ENCODE measurements at regions not wholly inside any gene's neighbourhood (a gene's known extent, or its start where the extent isn't known, plus 50 kb on each side); places are given as distances from the start of the nearest gene placed in this dataset.

DNA sequence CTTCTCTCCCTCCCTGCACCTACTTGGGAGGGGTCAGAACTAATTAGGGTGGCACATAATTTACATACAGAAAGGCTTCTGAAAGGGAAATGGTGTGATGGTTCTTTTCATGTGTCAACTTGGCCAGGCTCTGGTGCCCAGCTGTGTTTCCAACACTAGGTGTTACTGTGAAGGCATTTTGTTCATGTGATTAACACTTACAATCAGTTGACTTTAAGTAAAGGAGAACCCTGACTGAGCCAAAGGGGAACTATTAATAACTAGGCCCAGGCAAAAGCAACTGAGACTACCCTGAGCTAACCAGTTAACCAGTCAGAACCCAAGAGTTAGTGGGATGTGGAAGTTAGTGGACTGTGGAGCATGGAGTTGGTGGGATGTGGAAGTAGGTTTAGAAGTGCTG is 114.9 kb downstream of the SEC16B start:
- H3K9ac ChIP-seq, result no peak overlapping the region
- H3K27me3 ChIP-seq, result no peaks in the 10 kb centered on the region
- H3K9me3 ChIP-seq (replicated peaks in 1 of 11), result peaks cover 0 to 14% (median 10%) of the 10 kb centered on the region in 11 experiments; a peak in 12 of 22 replicates
- no peak overlapping the region for H3K27ac ChIP-seq
- H3K4me1 ChIP-seq, result peaks cover 9 to 14% (median 11%) of the 10 kb centered on the region in 10 experiments
- no peak for TF ChIP-seq Cebpa-rat (IDR thresholded peaks at IDR 0.05)
- no peaks in the 10 kb centered on the region for H4K20me1 ChIP-seq
- no peaks in the 10 kb centered on the region for H3K36me3 ChIP-seq
- no peak overlapping the region for H3K4me2 ChIP-seq
- no peak overlapping the region for H3K4me3 ChIP-seq

DNA sequence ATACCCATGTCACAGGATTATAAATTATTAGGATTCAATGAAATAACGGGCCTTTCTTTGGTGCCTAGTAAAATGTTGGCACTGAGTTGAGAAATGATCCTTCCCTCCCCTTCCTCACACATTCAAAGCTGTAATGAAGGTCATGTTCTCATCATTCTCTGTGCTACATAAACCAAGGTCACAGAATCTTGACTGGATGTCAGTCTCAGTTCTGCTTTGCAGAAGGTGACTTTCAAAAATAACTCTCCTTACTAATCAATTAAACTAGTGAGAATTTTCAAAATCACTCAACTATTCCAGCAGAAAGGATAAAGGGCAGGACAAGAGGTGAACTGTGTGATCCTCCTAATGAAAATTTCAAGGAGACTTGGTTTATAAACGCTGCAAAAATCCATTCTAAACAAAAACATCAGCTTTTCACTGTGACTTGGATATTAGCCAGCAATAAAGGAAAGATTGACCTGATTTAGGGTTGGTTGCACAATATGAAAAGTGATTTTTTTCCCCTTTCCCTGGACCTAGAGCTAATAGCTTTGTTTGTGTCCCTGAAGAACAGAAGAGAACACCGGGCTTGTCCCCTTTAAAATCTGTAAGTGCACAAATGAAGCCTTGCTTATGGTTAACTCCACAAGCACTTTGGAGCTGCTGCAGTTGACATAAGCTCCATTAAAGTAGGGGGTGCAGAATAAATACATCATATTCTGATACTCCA is 120.1 kb downstream of the SEC16B start:
- H3K4me1 ChIP-seq, result no peaks in the 10 kb centered on the region
- no peak for TF ChIP-seq Cebpa-rat (IDR thresholded peaks at IDR 0.05)
- H3K4me3 ChIP-seq, result no peak overlapping the region
- no peaks in the 10 kb centered on the region for H3K27me3 ChIP-seq
- H3K36me3 ChIP-seq, result no peaks in the 10 kb centered on the region
- no peak overlapping the region for H3K27ac ChIP-seq
- peaks cover 0 to 9% (median 8%) of the 10 kb centered on the region in 11 experiments; a peak in 12 of 22 replicates for H3K9me3 ChIP-seq (replicated peaks in 1 of 11)
- H4K20me1 ChIP-seq, result no peaks in the 10 kb centered on the region
- no peak overlapping the region for H3K4me2 ChIP-seq
- no peak overlapping the region for H3K9ac ChIP-seq

DNA sequence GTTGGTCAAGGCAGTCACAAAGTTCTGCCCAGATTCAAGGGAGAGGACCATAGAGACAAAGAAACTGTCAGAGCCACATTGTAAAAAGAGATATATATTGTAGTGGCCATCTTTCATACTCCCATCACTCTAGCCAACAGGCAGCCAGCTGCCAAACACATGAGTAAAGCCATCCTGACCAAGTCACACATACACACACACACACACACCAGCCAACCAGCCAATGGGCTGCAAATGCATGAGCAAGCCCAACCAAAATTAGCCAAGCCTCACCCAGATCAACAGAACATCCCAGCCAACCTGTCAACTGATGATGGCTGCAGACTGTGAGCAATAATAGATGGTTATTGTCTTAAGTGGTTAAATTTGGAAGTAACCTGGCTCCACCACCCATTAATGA is 120.7 kb downstream of the SEC16B start:
- Histone ChIP-seq H3K4me3 (no peak overlapping the region), H3K27me3 (no peaks in the 10 kb centered on the region), H3K4me1 (no peaks in the 10 kb centered on the region), H3K9me3 (replicated peaks in 1 of 11) (peaks cover 0 to 3% (median 2%) of the 10 kb centered on the region in 11 experiments; a peak in 10 of 22 replicates), H3K4me2 (no peak overlapping the region), H3K27ac (no peak overlapping the region), H4K20me1 (no peaks in the 10 kb centered on the region), H3K36me3 (no peaks in the 10 kb centered on the region), H3K9ac (no peak overlapping the region)
- TF ChIP-seq Cebpa-rat (IDR thresholded peaks at IDR 0.05), result no peak

DNA sequence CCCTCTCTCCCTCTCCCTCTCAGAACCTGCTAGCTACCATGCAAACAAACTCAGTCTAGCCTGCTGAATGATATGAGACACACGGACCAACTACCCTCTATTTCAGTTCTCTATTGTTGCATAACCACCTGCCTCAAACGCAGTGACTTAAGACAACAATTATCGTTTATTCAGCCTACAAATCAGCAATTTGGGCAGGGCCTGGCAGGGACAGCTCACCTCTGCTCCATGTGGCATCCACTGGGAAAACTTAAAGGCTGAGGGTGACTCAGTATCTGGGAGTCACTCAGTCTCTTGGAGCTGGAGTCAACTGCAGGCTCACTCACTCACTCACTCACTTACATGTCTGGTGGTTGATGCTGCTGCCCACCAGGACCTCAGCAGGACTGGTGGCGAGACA is 121.3 kb downstream of the SEC16B start:
- H3K4me3 ChIP-seq, result no peak overlapping the region
- H3K36me3 ChIP-seq, result no peaks in the 10 kb centered on the region
- H4K20me1 ChIP-seq, result no peaks in the 10 kb centered on the region

DNA sequence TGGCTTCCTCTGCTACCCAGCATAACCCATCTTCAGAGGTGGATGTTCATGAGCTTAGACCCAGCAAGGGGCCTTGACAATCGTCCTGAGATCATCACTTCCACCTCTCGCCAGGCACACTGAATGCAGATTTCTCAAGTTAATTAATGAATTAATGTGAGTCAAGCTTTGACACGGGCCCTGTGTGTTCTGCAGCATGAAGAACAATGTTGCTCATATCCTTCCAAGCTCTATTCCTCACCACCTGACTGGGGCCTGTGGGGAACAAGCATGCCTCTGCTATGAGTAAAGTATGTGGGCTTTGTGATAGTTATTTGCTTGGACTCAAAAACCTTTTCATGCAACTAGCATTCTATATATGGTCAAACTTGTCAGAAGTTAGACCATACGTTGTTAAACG is 122.0 kb downstream of the SEC16B start:
- H3K27ac ChIP-seq, result no peak overlapping the region
- H3K27me3 ChIP-seq, result no peaks in the 10 kb centered on the region
- no peak overlapping the region for H3K4me3 ChIP-seq
- no peaks in the 10 kb centered on the region for H3K36me3 ChIP-seq
- TF ChIP-seq Cebpa-rat (IDR thresholded peaks at IDR 0.05), result no peak
- H3K9ac ChIP-seq, result no peak overlapping the region
- H4K20me1 ChIP-seq, result no peaks in the 10 kb centered on the region
- H3K9me3 ChIP-seq (replicated peaks in 1 of 11), result no peaks in the 10 kb centered on the region
- no peaks in the 10 kb centered on the region for H3K4me1 ChIP-seq
- H3K4me2 ChIP-seq, result no peak overlapping the region

More for the DNA sequence above, 121.3 kb downstream of the SEC16B start:
- H3K27me3 ChIP-seq, result no peaks in the 10 kb centered on the region
- H3K4me1 ChIP-seq, result no peaks in the 10 kb centered on the region
- no peaks in the 10 kb centered on the region for H3K9me3 ChIP-seq (replicated peaks in 1 of 11)
- H3K27ac ChIP-seq, result no peak overlapping the region
- TF ChIP-seq Cebpa-rat (IDR thresholded peaks at IDR 0.05), result no peak
- no peak overlapping the region for H3K4me2 ChIP-seq
- no peak overlapping the region for H3K9ac ChIP-seq

DNA sequence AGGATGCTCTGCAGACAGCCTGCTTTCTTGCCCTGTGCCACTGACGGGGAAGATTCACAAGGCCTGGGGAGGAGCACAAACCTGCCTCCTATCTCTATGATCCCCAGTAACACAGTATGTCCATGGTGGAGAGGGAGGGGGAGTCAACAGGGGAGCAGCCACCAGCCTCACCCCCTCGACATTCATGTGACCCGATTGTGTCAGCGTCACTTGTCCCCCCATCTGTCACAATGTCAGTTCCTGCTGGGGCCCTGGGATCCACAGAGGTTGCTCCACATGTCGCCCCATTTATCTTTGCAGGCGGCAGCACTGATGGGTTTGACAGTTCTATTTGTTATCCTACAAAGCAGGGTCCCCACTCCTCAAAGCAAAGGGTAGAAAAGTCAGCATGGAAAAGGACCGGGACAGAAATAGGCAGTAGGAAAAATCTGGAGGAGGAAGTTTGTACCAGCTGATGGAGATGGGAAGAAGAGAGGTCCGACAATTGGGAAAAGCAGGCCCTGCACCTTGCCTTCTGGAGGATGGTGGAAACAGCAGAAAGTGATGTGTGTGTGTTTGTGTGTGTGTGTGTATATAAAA is 130.9 kb downstream of the SEC16B start:
- Histone ChIP-seq H3K4me2 (no peak overlapping the region), H3K27ac (no peak overlapping the region), H4K20me1 (no peaks in the 10 kb centered on the region), H3K9me3 (replicated peaks in 1 of 11) (peaks cover 0 to 7% (median 0%) of the 10 kb centered on the region in 11 experiments; a peak in 3 of 22 replicates), H3K4me3 (no peak overlapping the region), H3K36me3 (no peaks in the 10 kb centered on the region), H3K27me3 (no peaks in the 10 kb centered on the region), H3K4me1 (no peaks in the 10 kb centered on the region), H3K9ac (no peak overlapping the region)
- no peak for TF ChIP-seq Cebpa-rat (IDR thresholded peaks at IDR 0.05)

DNA sequence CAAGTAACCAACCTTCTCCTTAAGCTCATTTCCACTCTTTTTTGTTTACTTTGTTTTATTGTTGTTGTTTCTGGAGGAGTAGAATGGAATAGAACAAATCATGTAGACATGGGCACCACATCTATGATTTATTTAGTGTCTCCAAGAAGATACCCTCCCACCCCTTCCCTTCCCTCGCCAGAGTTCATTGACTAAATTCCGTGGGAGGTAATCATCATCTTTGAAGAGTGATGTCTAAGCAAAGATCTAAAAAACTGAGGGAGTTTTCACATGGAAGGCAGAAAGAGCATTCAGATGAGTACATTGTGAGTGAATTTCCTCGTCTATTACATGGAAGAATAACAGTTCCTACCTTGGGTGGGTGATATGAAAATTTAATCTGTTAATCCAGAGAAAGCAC is 136.2 kb downstream of the SEC16B start:
- no peaks in the 10 kb centered on the region for H3K4me1 ChIP-seq
- H3K27me3 ChIP-seq, result no peaks in the 10 kb centered on the region
- no peak for TF ChIP-seq Cebpa-rat (IDR thresholded peaks at IDR 0.05)
- H3K4me3 ChIP-seq, result no peak overlapping the region
- peaks cover 4 to 39% (median 15%) of the 10 kb centered on the region in 11 experiments; a peak in 20 of 22 replicates for H3K9me3 ChIP-seq (replicated peaks in 1 of 11)
- H3K27ac ChIP-seq, result no peak overlapping the region
- no peaks in the 10 kb centered on the region for H3K36me3 ChIP-seq
- no peak overlapping the region for H3K4me2 ChIP-seq
- H4K20me1 ChIP-seq, result no peaks in the 10 kb centered on the region
- no peak overlapping the region for H3K9ac ChIP-seq

DNA sequence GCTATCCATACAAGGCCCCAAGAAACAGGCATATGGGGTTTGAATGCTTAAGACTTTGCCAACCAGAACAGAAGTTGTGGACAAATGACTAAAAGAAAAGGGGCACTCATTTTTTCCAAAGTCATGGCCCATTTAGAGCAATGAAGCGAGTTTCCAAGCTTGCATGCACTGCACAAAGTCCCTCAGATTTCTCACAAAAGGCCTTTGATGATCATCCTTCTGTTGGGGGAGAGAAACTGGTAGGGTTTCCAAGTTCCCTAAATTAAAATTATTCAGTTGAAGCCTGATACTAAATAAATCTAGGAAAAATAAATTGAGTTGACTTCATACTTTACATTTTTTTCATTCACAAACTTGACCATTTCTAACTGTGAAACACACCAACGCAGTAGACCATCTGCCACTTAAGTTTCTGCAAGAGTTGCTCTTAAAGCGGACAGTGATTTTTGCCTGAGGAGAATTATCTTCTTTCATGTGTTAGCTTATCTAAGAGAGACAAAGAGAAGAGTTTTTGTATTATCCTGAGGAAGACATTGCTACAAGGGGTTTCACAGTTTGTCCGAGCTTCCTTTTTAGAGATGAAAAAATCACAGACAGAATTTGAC is 139.2 kb downstream of the SEC16B start:
- H3K9ac ChIP-seq, result no peak overlapping the region
- no peaks in the 10 kb centered on the region for H3K27me3 ChIP-seq
- H3K9me3 ChIP-seq (replicated peaks in 1 of 11), result peaks cover 7 to 39% (median 15%) of the 10 kb centered on the region in 11 experiments; a peak in 20 of 22 replicates
- H3K36me3 ChIP-seq, result no peaks in the 10 kb centered on the region
- no peak overlapping the region for H3K27ac ChIP-seq
- H4K20me1 ChIP-seq, result no peaks in the 10 kb centered on the region
- no peak for TF ChIP-seq Cebpa-rat (IDR thresholded peaks at IDR 0.05)
- H3K4me3 ChIP-seq, result no peak overlapping the region
- H3K4me1 ChIP-seq, result no peaks in the 10 kb centered on the region
- H3K4me2 ChIP-seq, result no peak overlapping the region

DNA sequence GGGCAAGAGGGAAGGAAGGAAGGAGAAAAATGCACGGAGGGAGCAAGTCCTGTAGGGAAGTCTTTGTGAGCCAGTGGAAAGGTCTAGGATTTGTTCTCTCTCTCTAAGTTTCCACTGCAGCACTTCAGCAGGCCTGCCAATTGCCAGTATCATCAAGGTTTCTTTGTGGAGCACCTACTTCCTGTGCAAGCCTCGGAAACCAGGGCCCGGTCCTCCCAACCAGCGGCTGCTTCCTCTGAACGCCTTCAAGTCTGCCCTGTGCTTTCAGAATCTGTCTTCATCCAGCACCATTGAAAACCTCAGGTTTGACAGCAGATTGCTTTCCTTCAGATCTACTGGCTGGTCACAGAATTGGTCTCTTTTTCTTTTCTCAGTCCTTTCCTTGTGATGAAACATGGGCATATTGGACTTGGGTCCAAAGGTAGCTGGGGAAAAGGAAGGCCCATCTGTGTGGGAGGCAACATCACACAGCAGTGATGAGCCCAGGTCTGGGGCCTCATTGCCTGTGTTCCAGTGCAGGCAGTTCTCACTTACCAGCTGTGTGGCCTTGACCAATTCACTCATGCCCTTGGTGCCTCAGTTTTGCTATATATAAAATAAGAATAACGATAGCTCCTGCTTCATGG is 144.5 kb downstream of the SEC16B start:
- no peak overlapping the region for H3K9ac ChIP-seq
- no peak for TF ChIP-seq Cebpa-rat (IDR thresholded peaks at IDR 0.05)
- H3K9me3 ChIP-seq (replicated peaks in 1 of 11), result peaks cover 0 to 10% (median 4%) of the 10 kb centered on the region in 11 experiments; a peak in 6 of 22 replicates
- H3K4me3 ChIP-seq, result no peak overlapping the region
- H3K27ac ChIP-seq, result no peak overlapping the region
- peaks cover 0 to 5% (median 0%) of the 10 kb centered on the region in 11 experiments; a peak in 2 of 22 replicates for H3K27me3 ChIP-seq
- peaks cover 0 to 4% (median 0%) of the 10 kb centered on the region in 10 experiments; a peak in 2 of 20 replicates for H3K4me1 ChIP-seq
- H3K4me2 ChIP-seq, result peak overlapping the region in 1 of 11 experiments; percentile 7; a peak in 1 of 22 replicates
- no peaks in the 10 kb centered on the region for H3K36me3 ChIP-seq
- H4K20me1 ChIP-seq, result no peaks in the 10 kb centered on the region

All from BLaER1 treated with 17β-estradiol and CSF1 and Interleukin-3, amounts not matched to agents 10 nM and 100 nM (cell line).